Neutrophil (primary cell): ENCODE measurements at regions not wholly inside any gene's neighbourhood (a gene's known extent, or its start where the extent isn't known, plus 50 kb on each side); places are given as distances from the start of the nearest gene placed in this dataset.

Experiments
- H3K27ac ChIP-seq: fragments of 200-600 bp; sonication (generic); 2 replicates; pipeline ENCODE4 v1.5.1; 2016; ENCODE audit warnings: mild to moderate bottlenecking, moderate library complexity
- H3K27me3 ChIP-seq: fragments of 200-600 bp; sonication (generic); 2 replicates; pipeline ENCODE4 v1.6.0; 2016; ENCODE audit warnings: mild to moderate bottlenecking
- H3K36me3 ChIP-seq: fragments of 200-600 bp; sonication (generic); 2 replicates; pipeline ENCODE4 v1.5.1; 2017
- H3K4me1 ChIP-seq, 2 experiments: fragments of 200-600 bp in 1 of 2; sonication (generic) in 1 of 2; 1 replicate in 1 of 2; 2 replicates in 1 of 2; pipeline versions ENCODE4 v1.5.1 to v1.6.1; 2013 to 2016; ENCODE audit warnings: low read depth in 1 of 2, low read length in 1 of 2, mild to moderate bottlenecking in 1 of 2, moderate library complexity in 1 of 2; ENCODE audit not compliant: control insufficient read depth in 1 of 2, insufficient read depth in 1 of 2
- H3K4me3 ChIP-seq, 2 experiments: fragments of 200-600 bp in 1 of 2; sonication (generic) in 1 of 2; 1 replicate in 1 of 2; 2 replicates in 1 of 2; pipeline ENCODE4 v1.5.1; 2013 to 2016; ENCODE audit warnings: low read depth in 1 of 2, low read length in 1 of 2, mild to moderate bottlenecking in 1 of 2, moderate library complexity in 1 of 2
- H3K9me3 ChIP-seq: fragments of 200-600 bp; sonication (generic); 2 replicates; pipeline ENCODE4 v1.5.1; 2016
- TF ChIP-seq, protein P1 (sequence below): fragments of 200-600 bp; sonication (generic); IDR thresholded peaks from 2 replicates; pipeline ENCODE4 v1.5.1; 2016; ENCODE audit warnings: antibody characterized with exemption

DNA sequence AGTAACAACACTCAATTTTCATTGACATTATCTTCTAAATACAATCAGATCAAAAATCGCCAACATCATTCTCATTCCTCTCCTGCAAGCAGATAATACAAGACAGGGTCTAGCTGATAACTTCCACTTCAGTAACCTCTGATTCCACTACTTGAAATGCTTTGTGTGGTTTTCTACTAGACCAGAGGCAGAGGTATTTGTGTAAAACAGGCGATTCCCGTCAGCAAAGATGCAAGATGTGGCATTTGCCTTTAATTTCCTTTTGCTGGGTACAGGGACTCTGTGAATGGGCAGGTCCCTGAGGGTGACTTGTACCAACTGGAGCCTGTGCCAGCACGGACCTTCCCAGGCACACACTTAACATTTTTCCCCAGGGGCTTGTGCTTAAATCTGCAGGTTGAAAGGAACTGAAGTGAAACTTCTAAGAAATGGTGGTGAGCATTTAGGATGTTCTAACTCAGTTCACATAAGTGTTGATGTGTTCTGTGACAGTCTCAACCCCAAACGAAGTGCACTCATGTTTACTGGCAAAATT is 625.5 kb upstream of the WWC1 start:
- H3K4me1 ChIP-seq = no peaks in the 10 kb centered on the region
- H3K27ac ChIP-seq = no peak overlapping the region
- no peaks in the 10 kb centered on the region for H3K36me3 ChIP-seq
- no peaks in the 10 kb centered on the region for H3K27me3 ChIP-seq
- H3K9me3 ChIP-seq = no peaks in the 10 kb centered on the region
- TF ChIP-seq, protein P1, sequence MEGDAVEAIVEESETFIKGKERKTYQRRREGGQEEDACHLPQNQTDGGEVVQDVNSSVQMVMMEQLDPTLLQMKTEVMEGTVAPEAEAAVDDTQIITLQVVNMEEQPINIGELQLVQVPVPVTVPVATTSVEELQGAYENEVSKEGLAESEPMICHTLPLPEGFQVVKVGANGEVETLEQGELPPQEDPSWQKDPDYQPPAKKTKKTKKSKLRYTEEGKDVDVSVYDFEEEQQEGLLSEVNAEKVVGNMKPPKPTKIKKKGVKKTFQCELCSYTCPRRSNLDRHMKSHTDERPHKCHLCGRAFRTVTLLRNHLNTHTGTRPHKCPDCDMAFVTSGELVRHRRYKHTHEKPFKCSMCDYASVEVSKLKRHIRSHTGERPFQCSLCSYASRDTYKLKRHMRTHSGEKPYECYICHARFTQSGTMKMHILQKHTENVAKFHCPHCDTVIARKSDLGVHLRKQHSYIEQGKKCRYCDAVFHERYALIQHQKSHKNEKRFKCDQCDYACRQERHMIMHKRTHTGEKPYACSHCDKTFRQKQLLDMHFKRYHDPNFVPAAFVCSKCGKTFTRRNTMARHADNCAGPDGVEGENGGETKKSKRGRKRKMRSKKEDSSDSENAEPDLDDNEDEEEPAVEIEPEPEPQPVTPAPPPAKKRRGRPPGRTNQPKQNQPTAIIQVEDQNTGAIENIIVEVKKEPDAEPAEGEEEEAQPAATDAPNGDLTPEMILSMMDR = no peak
- no peak overlapping the region for H3K4me3 ChIP-seq

DNA sequence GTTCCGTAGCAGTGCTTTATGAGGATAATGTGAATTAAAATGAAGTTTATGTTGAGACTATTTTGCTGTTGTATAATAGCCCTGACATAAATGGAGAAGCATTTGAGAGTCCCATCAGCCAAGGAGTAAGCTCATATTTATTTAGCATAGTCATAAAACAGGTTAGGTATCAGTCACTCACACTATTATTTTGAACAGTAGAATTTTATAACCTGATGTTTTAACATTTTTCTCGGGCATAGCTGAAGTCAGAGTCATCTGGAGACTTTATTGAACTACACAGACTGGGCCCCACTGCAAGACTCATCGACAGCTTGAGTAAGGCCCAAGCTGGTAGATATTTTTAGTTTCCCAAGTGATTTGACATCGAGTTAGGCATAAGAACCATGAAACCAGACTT is 620.3 kb upstream of the WWC1 start:
- Histone ChIP-seq H3K4me1 (no peaks in the 10 kb centered on the region), H3K27me3 (no peaks in the 10 kb centered on the region), H3K36me3 (no peaks in the 10 kb centered on the region), H3K9me3 (no peaks in the 10 kb centered on the region), H3K4me3 (no peak overlapping the region), H3K27ac (no peak overlapping the region)
- TF ChIP-seq, protein P1 = no peak

DNA sequence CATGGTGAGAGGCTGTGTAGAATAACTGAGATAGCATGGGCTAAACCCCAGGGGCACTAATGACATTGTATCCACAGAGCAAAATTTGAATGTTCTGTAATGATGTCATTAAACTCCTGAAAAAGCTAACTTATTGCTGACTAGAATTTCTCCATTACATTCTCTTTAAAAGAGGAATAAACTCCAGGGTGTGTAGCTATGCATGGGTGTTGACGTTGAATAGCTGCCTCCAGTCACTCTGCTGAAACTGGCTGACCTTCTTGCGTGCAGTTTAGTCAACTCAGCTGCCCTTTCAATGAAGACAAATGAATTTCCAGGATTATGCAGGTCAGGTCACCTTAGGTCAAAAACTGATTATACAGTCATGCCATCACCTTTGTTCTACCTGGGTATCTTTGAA is 617.5 kb upstream of the WWC1 start:
- H3K27ac ChIP-seq = no peak overlapping the region
- H3K36me3 ChIP-seq = no peaks in the 10 kb centered on the region
- no peaks in the 10 kb centered on the region for H3K4me1 ChIP-seq
- no peaks in the 10 kb centered on the region for H3K9me3 ChIP-seq
- TF ChIP-seq, protein P1 = no peak
- no peak overlapping the region for H3K4me3 ChIP-seq
- no peaks in the 10 kb centered on the region for H3K27me3 ChIP-seq

DNA sequence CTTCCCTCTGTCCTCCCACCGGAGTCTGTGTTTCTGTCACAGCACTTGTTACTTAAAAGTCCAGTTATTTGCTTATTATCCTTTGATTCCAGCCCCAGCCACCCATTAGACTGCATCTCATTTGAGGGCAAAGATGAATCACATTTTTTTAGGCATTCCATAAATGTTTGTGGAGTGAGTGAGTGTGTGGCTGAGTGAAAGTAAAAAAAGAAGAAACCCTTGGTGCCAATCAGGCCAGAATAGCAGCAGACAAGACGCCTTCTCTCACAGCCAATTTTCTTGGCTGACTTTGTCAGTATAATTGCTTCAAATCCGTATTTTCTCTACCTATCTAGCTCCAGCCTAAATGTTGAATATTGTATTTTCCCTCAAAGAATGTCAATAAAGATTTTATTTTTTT is 613.0 kb upstream of the WWC1 start:
- Histone ChIP-seq H3K4me1 (no peaks in the 10 kb centered on the region), H3K9me3 (no peaks in the 10 kb centered on the region), H3K27ac (no peak overlapping the region), H3K27me3 (no peaks in the 10 kb centered on the region), H3K4me3 (no peak overlapping the region), H3K36me3 (no peaks in the 10 kb centered on the region)
- TF ChIP-seq, protein P1 = no peak

DNA sequence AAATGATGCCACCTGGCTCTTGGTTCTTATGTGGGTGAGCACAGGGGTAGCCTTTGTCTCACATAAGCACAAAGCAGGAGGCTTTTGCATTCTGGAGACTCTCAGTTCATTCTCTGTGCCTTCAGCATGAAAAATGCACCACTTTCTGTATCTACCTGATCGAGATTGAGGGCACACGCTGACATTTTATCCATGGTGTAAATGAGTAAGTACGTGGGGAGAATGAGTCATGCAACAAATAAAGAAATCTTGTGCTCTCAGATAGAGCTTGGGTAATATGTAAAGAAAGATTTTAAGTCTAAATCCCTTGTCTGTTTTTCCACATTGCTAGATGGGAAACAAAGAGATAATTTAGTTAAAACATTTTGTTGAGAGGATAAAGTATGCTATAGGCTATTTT is 607.2 kb upstream of the WWC1 start:
- no peaks in the 10 kb centered on the region for H3K9me3 ChIP-seq
- no peaks in the 10 kb centered on the region for H3K4me1 ChIP-seq
- TF ChIP-seq, protein P1 = no peak
- no peaks in the 10 kb centered on the region for H3K36me3 ChIP-seq
- no peaks in the 10 kb centered on the region for H3K27me3 ChIP-seq
- no peak overlapping the region for H3K27ac ChIP-seq
- no peak overlapping the region for H3K4me3 ChIP-seq
